ENCODE measurements at regions not wholly inside any gene's neighbourhood (a gene's known extent, or its start where the extent isn't known, plus 50 kb on each side); places are given as distances from the start of the nearest gene placed in this dataset.
"Not testable (repeated sequence)": the region's sequence is repeated elsewhere in the genome, so short reads cannot be mapped to it uniquely, and the experiment has no call there.

- DNase-seq = no peak
Measured at GRCh38 chr5:68662804-68663307, 431.0 kb upstream of the SLC30A5 start.

GRCh38 chr5:68669864-68670575 is 423.8 kb upstream of the SLC30A5 start:
- no peak for DNase-seq

- DNase-seq = peak; percentile 53
Measured at GRCh38 chr5:68673106-68673822, 420.6 kb upstream of the SLC30A5 start.

- DNase-seq = no peak
Measured at GRCh38 chr5:68673823-68674180, 420.0 kb upstream of the SLC30A5 start.

GRCh38 chr5:68679041-68679440 is 414.8 kb upstream of the SLC30A5 start:
- no peak for DNase-seq

- no peak for DNase-seq
Measured at GRCh38 chr5:68680366-68680765, 413.4 kb upstream of the SLC30A5 start.

GRCh38 chr5:68681929-68682328 is 411.9 kb upstream of the SLC30A5 start:
- no peak for DNase-seq

GRCh38 chr5:68682400-68683160 is 411.2 kb upstream of the SLC30A5 start:
- DNase-seq = no peak

GRCh38 chr5:68683632-68684036 is 410.2 kb upstream of the SLC30A5 start:
- DNase-seq = no peak

GRCh38 chr5:68685863-68686262 is 408.0 kb upstream of the SLC30A5 start:
- DNase-seq = no peak

GRCh38 chr5:68688547-68688946 is 405.3 kb upstream of the SLC30A5 start:
- DNase-seq = no peak

GRCh38 chr5:68689010-68689409 is 404.8 kb upstream of the SLC30A5 start:
- no peak for DNase-seq

GRCh38 chr5:68691874-68692273 is 401.9 kb upstream of the SLC30A5 start:
- not testable (repeated sequence) for DNase-seq

- no peak for DNase-seq
Measured at GRCh38 chr5:68698025-68698940, 395.5 kb upstream of the SLC30A5 start.

- DNase-seq = no peak
Measured at GRCh38 chr5:68699966-68700365, 393.8 kb upstream of the SLC30A5 start.

- no peak for DNase-seq
Measured at GRCh38 chr5:68707575-68707974, 386.2 kb upstream of the SLC30A5 start.

- DNase-seq = no peak
Measured at GRCh38 chr5:68708156-68708841, 385.5 kb upstream of the SLC30A5 start.

- DNase-seq = no peak
Measured at GRCh38 chr5:68708842-68709170, 385.0 kb upstream of the SLC30A5 start.

- DNase-seq = no peak
Measured at GRCh38 chr5:68709239-68709638, 384.6 kb upstream of the SLC30A5 start.

GRCh38 chr5:68710514-68710913 is 383.3 kb upstream of the SLC30A5 start:
- no peak for DNase-seq
